ENCODE measurements at regions not wholly inside any gene's neighbourhood (a gene's known extent, or its start where the extent isn't known, plus 50 kb on each side); places are given as distances from the start of the nearest gene placed in this dataset.
"Not testable (repeated sequence)": the region's sequence is repeated elsewhere in the genome, so short reads cannot be mapped to it uniquely, and the experiment has no call there.

- no peak overlapping the region for H3K4me3 ChIP-seq (ENCODE audit: low read depth, low read length)
- in situ Hi-C loops (cut with HindIII; ENCODE audit: low sequenced_read_pairs): no loop called here
- TF ChIP-seq CTCF (IDR thresholded peaks at IDR 0.05; ENCODE audit: low read depth, low read length): no peak
- DNase-seq (ENCODE audit: low read depth, low spot score): no peak
Observed at GRCh38 chr21:32966120-32966519, 59.6 kb upstream of the OLIG2 start.

- in situ Hi-C loops (cut with HindIII; ENCODE audit: low sequenced_read_pairs); DNase-seq (ENCODE audit: low read depth, low spot score); H3K4me3 ChIP-seq (ENCODE audit: low read depth, low read length): not testable (repeated sequence)
Observed at GRCh38 chr21:32968103-32968502, 57.6 kb upstream of the OLIG2 start.

GRCh38 chr21:32974653-32975052 lies 51.1 kb upstream of the OLIG2 start:
- DNase-seq (ENCODE audit: low read depth, low spot score): no peak
- no peak overlapping the region for H3K4me3 ChIP-seq (ENCODE audit: low read depth, low read length)
- in situ Hi-C loops (cut with HindIII; ENCODE audit: low sequenced_read_pairs): no loop called here
- no peak for TF ChIP-seq CTCF (IDR thresholded peaks at IDR 0.05; ENCODE audit: low read depth, low read length)

- no peak for TF ChIP-seq CTCF (IDR thresholded peaks at IDR 0.05; ENCODE audit: low read depth, low read length)
- no peak overlapping the region for H3K4me3 ChIP-seq (ENCODE audit: low read depth, low read length)
- no peak for DNase-seq (ENCODE audit: low read depth, low spot score)
- in situ Hi-C loops (cut with HindIII; ENCODE audit: low sequenced_read_pairs): no loop called here
Observed at GRCh38 chr21:32975811-32976431, 49.8 kb upstream of the OLIG2 start.
